ENCODE measurements at regions not wholly inside any gene's neighbourhood (a gene's known extent, or its start where the extent isn't known, plus 50 kb on each side); places are given as distances from the start of the nearest gene placed in this dataset.
A peak's percentile ranks its signal among the peaks of the same experiment; 100 is the strongest.
"Not testable (repeated sequence)": the region's sequence is repeated elsewhere in the genome, so short reads cannot be mapped to it uniquely, and the experiment has no call there.

DNA sequence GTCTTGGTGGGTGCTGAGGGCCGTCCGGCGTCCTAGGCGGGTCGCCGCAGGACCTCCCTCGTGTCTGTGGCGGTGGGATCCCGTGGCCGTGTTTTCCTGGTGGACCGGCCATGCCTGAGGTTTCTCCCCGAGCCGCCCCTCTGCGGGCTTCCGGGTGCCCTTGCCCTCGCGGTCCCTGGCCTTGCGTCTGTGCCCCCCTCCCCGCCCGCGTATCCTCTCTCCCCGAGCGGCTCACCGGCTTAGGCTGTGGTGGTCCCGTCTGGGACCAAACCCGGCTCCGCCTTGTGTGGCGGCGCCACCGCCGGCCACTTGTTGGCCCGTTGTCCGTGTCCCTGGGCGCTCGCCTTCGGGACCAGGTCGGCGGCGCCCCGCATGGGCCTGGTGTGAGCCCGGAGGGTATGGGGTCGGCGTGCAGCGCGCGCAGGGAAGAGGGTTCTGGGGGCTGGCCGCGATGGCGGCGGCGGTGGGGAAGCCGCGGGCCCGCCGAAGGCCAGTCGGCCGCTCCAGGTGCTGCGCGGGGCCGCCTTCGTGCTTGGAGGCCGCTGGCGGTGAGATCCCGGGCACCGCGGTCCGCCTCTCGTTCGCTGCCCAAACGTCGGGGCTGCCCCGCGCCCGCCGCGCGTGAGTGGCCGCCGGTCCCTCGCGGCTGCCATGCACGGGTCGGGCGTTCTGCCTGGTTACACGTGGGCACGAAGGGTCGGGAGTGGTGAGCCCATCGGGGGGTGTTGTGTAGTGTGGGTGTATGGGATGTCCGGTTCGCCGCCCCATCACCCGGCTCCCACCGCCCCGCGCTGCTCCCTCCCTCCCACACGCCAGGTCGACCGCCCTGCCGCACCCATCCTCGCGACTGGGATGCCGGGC, 3899.1 kb upstream of the OR11H1 start:
- Histone ChIP-seq H3K27me3 (replicated peaks in 1 of 7) (no peaks in the 10 kb centered on the region), H3K27ac (no peak overlapping the region), H3K4me3 (no peak overlapping the region), H3K4me1 (no peaks in the 10 kb centered on the region), H3K9me3 (peaks cover 11 to 73% (median 68%) of the 10 kb centered on the region in 8 donors), H3K36me3 (no peaks in the 10 kb centered on the region)
- TF ChIP-seq POLR2A (IDR thresholded peaks at IDR 0.05) = no peak
- TF ChIP-seq POLR2AphosphoS5 (IDR thresholded peaks at IDR 0.05) = no peak
- no peak for TF ChIP-seq CTCF (IDR thresholded peaks at IDR 0.05 in 8 of 11, conservative IDR thresholded peaks at IDR 0.05 in 3 of 11)
- peak; percentile 79 for DNase-seq
- 89 to 93% (median 92%) methylated on average over 102 of the region's 102 CpGs for WGBS, 5 donors
- intact Hi-C loops (cut with DNase I; ENCODE audit: low total_unique reads) = no loop called here

DNA sequence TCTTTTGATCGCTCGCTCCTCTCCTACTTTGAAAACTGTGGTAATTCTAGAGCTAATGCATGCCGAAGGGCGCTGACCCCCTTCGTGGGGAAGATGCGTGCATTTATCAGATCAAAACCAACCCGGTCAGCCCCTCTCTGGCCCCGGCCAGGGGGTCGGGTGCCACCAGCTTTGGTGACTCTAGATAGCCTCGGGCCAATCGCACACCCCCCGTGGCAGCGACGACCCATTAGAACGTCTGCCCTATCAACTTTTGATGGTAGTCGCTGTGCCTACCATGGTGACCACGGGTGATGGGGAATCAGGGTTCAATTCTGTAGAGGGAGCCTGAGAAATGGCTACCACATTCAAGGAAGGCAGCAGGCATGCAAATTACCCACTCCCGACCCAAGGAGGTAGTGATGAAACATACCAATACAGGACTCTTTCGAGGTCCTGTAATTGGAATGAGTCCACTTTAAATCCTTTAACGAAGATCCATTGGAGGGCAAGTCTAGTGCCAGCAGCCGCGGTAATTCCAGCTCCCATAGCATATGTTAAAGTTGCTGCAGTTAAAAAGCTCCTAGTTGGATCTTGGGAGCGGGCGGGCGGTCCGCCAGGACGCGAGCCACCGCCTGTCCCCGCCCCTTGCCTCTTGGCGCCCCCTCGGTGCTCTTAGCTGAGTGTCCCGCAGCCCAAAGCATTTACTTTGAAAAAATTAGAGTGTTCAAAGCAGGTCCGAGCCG, 3898.2 kb upstream of the OR11H1 start:
- DNase-seq = peak; percentile 72
- H3K4me1 ChIP-seq = no peaks in the 10 kb centered on the region
- intact Hi-C loops (cut with DNase I; ENCODE audit: low total_unique reads) = no loop called here
- H3K36me3 ChIP-seq = no peaks in the 10 kb centered on the region
- no peak for TF ChIP-seq POLR2A (IDR thresholded peaks at IDR 0.05)
- TF ChIP-seq CTCF (IDR thresholded peaks at IDR 0.05 in 8 of 11, conservative IDR thresholded peaks at IDR 0.05 in 3 of 11) = no peak
- TF ChIP-seq POLR2AphosphoS5 (IDR thresholded peaks at IDR 0.05) = no peak
- no peak overlapping the region for H3K27ac ChIP-seq
- no peak overlapping the region for H3K4me3 ChIP-seq
- no peaks in the 10 kb centered on the region for H3K27me3 ChIP-seq (replicated peaks in 1 of 7)
- H3K9me3 ChIP-seq = peaks cover 11 to 63% (median 60%) of the 10 kb centered on the region in 8 donors
- WGBS, 5 donors = 88 to 92% (median 90%) methylated on average over 35 of the region's 35 CpGs

- H3K4me3 ChIP-seq; intact Hi-C loops (cut with DNase I; ENCODE audit: low total_unique reads); H3K4me1 ChIP-seq; H3K27me3 ChIP-seq (replicated peaks in 1 of 7); H3K36me3 ChIP-seq; H3K27ac ChIP-seq: not testable (repeated sequence)
- 89 to 93% (median 90%) methylated on average over 34 of the region's 34 CpGs for WGBS, 5 donors
- peaks cover 11 to 56% (median 56%) of the 10 kb centered on the region in 8 donors for H3K9me3 ChIP-seq
- DNase-seq = peak; percentile 52
These were observed 3897.5 kb upstream of the OR11H1 start for GRCh38 chr22:11630386-11631084.
